GM13977 (cell line): ENCODE measurements at regions not wholly inside any gene's neighbourhood (a gene's known extent, or its start where the extent isn't known, plus 50 kb on each side); places are given as distances from the start of the nearest gene placed in this dataset.

Experiments used
- DNase-seq: peaks from one replicate; pipeline ENCODE4 v3.0.0; 2012; ENCODE audit warnings: low spot score
- CTCF ChIP-seq: IDR thresholded peaks from 2 replicates; pipeline ENCODE4 v1.5.1; 2012; ENCODE audit warnings: mild to moderate bottlenecking, control low read depth; ENCODE audit not compliant: insufficient read depth; ENCODE audit errors: extremely low read depth, missing control alignments
- in situ Hi-C: fragments of 300-500 bp; cut with MboI; formaldehyde crosslinking; loops from one replicate; pipeline ENCODE4 v1.12.0; 2022; ENCODE audit warnings: low sequenced_read_pairs, low pct_unique_long_range_greater_than_20kb, mixed read lengths, inconsistent platforms; ENCODE audit not compliant: unreplicated experiment

DNA sequence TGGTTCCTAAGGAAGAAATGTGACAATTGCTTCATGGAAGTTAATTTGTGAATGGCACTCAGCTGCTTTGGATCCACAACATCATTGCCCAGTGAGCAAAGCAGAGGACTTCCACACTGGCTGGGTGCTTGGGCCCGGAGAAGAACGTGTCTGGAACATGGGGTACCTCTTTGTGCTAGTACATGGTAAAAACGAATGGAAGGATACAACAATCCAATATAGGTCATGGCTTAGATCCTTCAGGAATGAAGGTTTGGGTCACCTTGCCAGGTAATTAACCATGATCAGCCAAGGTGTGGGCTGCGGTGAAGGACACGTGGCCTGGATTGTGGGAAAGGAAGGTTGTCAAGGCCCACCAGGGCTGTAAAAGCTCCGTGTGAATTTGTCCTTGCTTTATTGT lies 245.9 kb upstream of the HS6ST1 start:
- no peak for DNase-seq
- in situ Hi-C loops: no loop called here
- no peak for TF ChIP-seq CTCF

GRCh38 chr2:128565441-128565840 lies 246.8 kb upstream of the HS6ST1 start:
- in situ Hi-C loops: no loop called here
- no peak for DNase-seq
- TF ChIP-seq CTCF: no peak

GRCh38 chr2:128566671-128567070 lies 248.0 kb upstream of the HS6ST1 start:
- no peak for DNase-seq
- in situ Hi-C loops: no loop called here
- TF ChIP-seq CTCF: no peak

GRCh38 chr2:128568106-128568505 lies 249.4 kb upstream of the HS6ST1 start:
- TF ChIP-seq CTCF: no peak
- DNase-seq: no peak
- in situ Hi-C loops: no loop called here

- no peak for TF ChIP-seq CTCF
- DNase-seq: no peak
- in situ Hi-C loops: no loop called here
These were observed 254.4 kb upstream of the HS6ST1 start for GRCh38 chr2:128573116-128573515.

DNA sequence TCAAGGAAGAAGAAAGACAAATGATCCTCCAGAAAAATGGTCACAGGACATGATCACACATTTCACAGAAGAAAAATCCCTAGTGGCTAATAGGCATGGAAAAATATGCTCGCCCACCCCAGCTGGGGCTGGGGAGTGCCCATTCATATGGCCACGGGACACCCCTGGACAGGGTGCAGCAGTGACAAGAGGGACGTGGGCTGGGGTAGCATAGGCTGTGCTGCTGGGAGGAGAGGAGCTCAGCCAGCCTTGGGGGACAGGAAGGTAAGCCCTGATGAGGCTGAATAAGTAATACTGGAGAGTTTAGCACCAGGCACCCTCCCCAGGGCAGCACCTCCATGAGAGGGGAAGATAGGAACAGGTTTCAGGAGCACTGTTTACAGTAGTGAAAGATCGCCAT lies 254.9 kb upstream of the HS6ST1 start:
- TF ChIP-seq CTCF: no peak
- in situ Hi-C loops: no loop called here

GRCh38 chr2:128577141-128577930 lies 258.7 kb upstream of the HS6ST1 start:
- DNase-seq: no peak
- in situ Hi-C loops: no loop called here
- TF ChIP-seq CTCF: no peak

More for the DNA sequence above, 254.9 kb upstream of the HS6ST1 start:
- no peak for DNase-seq
